B cell (primary cell): ENCODE measurements at regions not wholly inside any gene's neighbourhood (a gene's known extent, or its start where the extent isn't known, plus 50 kb on each side); places are given as distances from the start of the nearest gene placed in this dataset.
"Not testable (repeated sequence)": the region's sequence is repeated elsewhere in the genome, so short reads cannot be mapped to it uniquely, and the experiment has no call there.

ENCODE experiments used
- ATAC-seq: fragments of 200-7000 bp; cut with Tn5 transposase; one replicate; pipeline ENCODE4 v1.10.0; 2021; ENCODE audit warnings: low read depth, mild to moderate bottlenecking, moderate number of reproducible peaks, moderate library complexity
- CTCF ChIA-PET: fragments of 350-600 bp; sonication (Branson Sonifier 250); formaldehyde crosslinking; loops from one replicate; lab custom pipeline; 2021; ENCODE audit warnings: antibody characterized with exemption, inconsistent platforms; lab: Charles Lee
- POLR2A ChIA-PET: fragments of 350-600 bp; sonication (Branson Sonifier 250); formaldehyde crosslinking; loops from one replicate; lab custom pipeline; 2021; ENCODE audit warnings: antibody characterized with exemption; lab: Charles Lee
- DNase-seq: peaks from one replicate; pipeline ENCODE4 v3.0.0; 2013
- H2AFZ ChIP-seq: 2 replicates; pipeline ENCODE4 v1.6.1; 2012; ENCODE audit warnings: mild to moderate bottlenecking, low read depth, low read length; ENCODE audit not compliant: insufficient read depth, poor library complexity, severe bottlenecking
- H3K27ac ChIP-seq, 2 donors: 1 replicate in 1 of 2; 2 replicates in 1 of 2; pipeline ENCODE4 v1.5.1; 2012 to 2013; ENCODE audit warnings: low read length in 2 of 2, mild to moderate bottlenecking in 2 of 2, moderate library complexity in 1 of 2
- H3K27me3 ChIP-seq, 4 experiments: fragments of 200-600 bp in 1 of 4; sonication (generic) in 1 of 4; replicated peaks in 1 of 4; 1 replicate in 2 of 4; 2 replicates in 2 of 4; pipeline versions ENCODE4 v1.6.1 to v1.7.0; 2013 to 2016; ENCODE audit warnings: low read length in 3 of 4, mild to moderate bottlenecking in 2 of 4, mixed read lengths in 1 of 4, moderate library complexity in 1 of 4; ENCODE audit not compliant: insufficient read depth in 4 of 4, control insufficient read depth in 3 of 4; ENCODE audit errors: control extremely low read depth in 1 of 4
- H3K36me3 ChIP-seq, 2 experiments: replicated peaks in 1 of 2; 1 replicate in 1 of 2; 2 replicates in 1 of 2; pipeline versions ENCODE4 v1.6.1 to v1.7.1; 2013; ENCODE audit warnings: low read length in 1 of 2; ENCODE audit not compliant: insufficient read depth in 2 of 2, control insufficient read depth in 1 of 2; ENCODE audit errors: control extremely low read depth in 1 of 2, extremely low read depth in 1 of 2
- H3K4me1 ChIP-seq, 2 donors: fragments of 200-600 bp in 1 of 2; sonication (generic) in 1 of 2; 1 replicate in 1 of 2; 2 replicates in 1 of 2; pipeline versions ENCODE4 v1.5.1 to v1.6.1; 2013 to 2017; ENCODE audit warnings: low read length in 2 of 2; ENCODE audit not compliant: control insufficient read depth in 2 of 2, insufficient read depth in 2 of 2
- H3K4me2 ChIP-seq: replicated peaks from 2 replicates; pipeline ENCODE3; 2012; ENCODE audit warnings: mild to moderate bottlenecking, low read depth, low read length; ENCODE audit not compliant: poor library complexity, severe bottlenecking
- H3K4me3 ChIP-seq, 5 experiments: fragments of 200-600 bp in 1 of 5; sonication (generic) in 1 of 5; 1 replicate in 3 of 5; 2 replicates in 2 of 5; pipeline versions ENCODE4 v1.5.1 to v1.7.0; 2011 to 2016; ENCODE audit warnings: low read length in 4 of 5, mild to moderate bottlenecking in 4 of 5, low read depth in 2 of 5, control low read depth in 1 of 5, moderate library complexity in 1 of 5; ENCODE audit not compliant: insufficient read depth in 1 of 5; ENCODE audit errors: control extremely low read depth in 1 of 5, extremely low read depth in 1 of 5
- H3K79me2 ChIP-seq: fragments of 200-600 bp; sonication (generic); one replicate; pipeline ENCODE4 v1.6.0; 2016; ENCODE audit warnings: low read length; ENCODE audit not compliant: control insufficient read depth, insufficient read depth
- H3K9ac ChIP-seq: fragments of 200-600 bp; sonication (generic); 2 replicates; pipeline ENCODE4 v1.6.1; 2017; ENCODE audit warnings: mild to moderate bottlenecking, low read length, moderate library complexity
- H3K9me3 ChIP-seq, 3 donors: one replicate each; pipeline versions ENCODE4 v1.6.1 to v1.7.1; 2013; ENCODE audit warnings: low read length in 2 of 3; ENCODE audit not compliant: control insufficient read depth in 2 of 3, insufficient read depth in 1 of 3; ENCODE audit errors: control extremely low read depth in 1 of 3
- H4K20me1 ChIP-seq: 2 replicates; pipeline ENCODE4 v1.6.0; 2012; ENCODE audit warnings: mild to moderate bottlenecking, low read length; ENCODE audit not compliant: insufficient read depth, control insufficient read depth, poor library complexity, severe bottlenecking
- H3K27ac Mint-ChIP-seq: one replicate; pipeline ENCODE4 v1.8.0; 2021; ENCODE audit warnings: mixed read lengths
- H3K27me3 Mint-ChIP-seq: one replicate; pipeline ENCODE4 v1.8.0; 2021; ENCODE audit warnings: mixed read lengths
- H3K4me1 Mint-ChIP-seq: one replicate; pipeline ENCODE4 v1.8.0; 2021; ENCODE audit warnings: mixed read lengths
- H3K4me3 Mint-ChIP-seq: one replicate; pipeline ENCODE4 v1.8.0; 2021; ENCODE audit warnings: mixed read lengths
- H3K9me3 Mint-ChIP-seq: one replicate; pipeline ENCODE4 v1.8.0; 2022; ENCODE audit warnings: mixed read lengths; ENCODE audit not compliant: insufficient read depth
- CTCF ChIP-seq: fragments of 200-600 bp; IDR thresholded peaks from one replicate; pipeline ENCODE4 v1.8.0; 2022; ENCODE audit warnings: antibody characterized with exemption, mild to moderate bottlenecking
- EZH2 ChIP-seq: IDR thresholded peaks from 2 replicates; pipeline ENCODE4 v1.6.1; 2012; ENCODE audit warnings: borderline replicate concordance, low read depth, mild to moderate bottlenecking, moderate library complexity, low read length; ENCODE audit not compliant: insufficient read depth, poor library complexity, severe bottlenecking
- WGBS: methylation state at CpG from one replicate; pipeline ENCODE4 v1.1.5; 2013; ENCODE audit warnings: missing lambda C conversion rate; ENCODE audit not compliant: insufficient coverage; 5-methylcytosine and 5-hydroxymethylcytosine counted together
- intact Hi-C: fragments of 100-400 bp; cut with micrococcal nuclease; formaldehyde crosslinking; loops from one replicate; pipeline ENCODE4 v1.10.0; 2022

- Histone ChIP-seq H3K27me3 (peaks cover 0 to 3% (median 0%) of the 10 kb centered on the region in 4 experiments), H3K4me3 (no peak overlapping the region), H3K9me3 (no peaks in the 10 kb centered on the region), H4K20me1 (no peaks in the 10 kb centered on the region), H3K79me2 (no peaks in the 10 kb centered on the region), H3K4me2 (no peak overlapping the region), H2AFZ (no peak overlapping the region), H3K27ac (no peak overlapping the region), H3K36me3 (no peaks in the 10 kb centered on the region), H3K4me1 (no peaks in the 10 kb centered on the region), H3K9ac (no peak overlapping the region)
- TF ChIP-seq EZH2 (no peak), CTCF (no peak)
- no peak overlapping the region for H3K4me3 Mint-ChIP-seq
- H3K27me3 Mint-ChIP-seq: peaks cover 18% of the 10 kb centered on the region
- intact Hi-C loops: no loop called here
- H3K9me3 Mint-ChIP-seq: no peaks in the 10 kb centered on the region
- ATAC-seq (no peak), DNase-seq (no peak)
- CTCF ChIA-PET: no interaction called here
- no peak overlapping the region for H3K27ac Mint-ChIP-seq
- H3K4me1 Mint-ChIP-seq: no peaks in the 10 kb centered on the region
- 82% methylated on average over 13 of the region's 14 CpGs for WGBS
- POLR2A ChIA-PET: no interaction called here
These were observed 81.1 kb downstream of the TTLL2 start for GRCh38 chr6:167405778-167406532.

GRCh38 chr6:167406533-167407238 is 81.8 kb downstream of the TTLL2 start:
- H3K36me3 ChIP-seq, H3K4me2 ChIP-seq, H3K9me3 ChIP-seq, H3K4me1 ChIP-seq, DNase-seq, H3K9ac ChIP-seq, intact Hi-C loops, POLR2A ChIA-PET, ATAC-seq, H3K4me3 ChIP-seq, H3K79me2 ChIP-seq, H3K27me3 ChIP-seq, H2AFZ ChIP-seq, H3K27ac Mint-ChIP-seq, H3K4me3 Mint-ChIP-seq, H3K27ac ChIP-seq, H3K4me1 Mint-ChIP-seq, H4K20me1 ChIP-seq, H3K9me3 Mint-ChIP-seq, CTCF ChIA-PET: not testable (repeated sequence)
- 85% methylated on average over 11 of the region's 16 CpGs for WGBS
- H3K27me3 Mint-ChIP-seq: peaks cover 18% of the 10 kb centered on the region
